ENCODE measurements at regions not wholly inside any gene's neighbourhood (a gene's known extent, or its start where the extent isn't known, plus 50 kb on each side); places are given as distances from the start of the nearest gene placed in this dataset.
"Not testable (repeated sequence)": the region's sequence is repeated elsewhere in the genome, so short reads cannot be mapped to it uniquely, and the experiment has no call there.

GRCh38 chr16:15224651-15225050 lies 130.6 kb upstream of the RRN3 start:
- CTCF ChIA-PET; H3K27ac ChIP-seq (ENCODE audit: insufficient read depth in 1 of 2, low read depth in 1 of 2, low read length in 2 of 2, poor library complexity in 1 of 2, severe bottlenecking in 2 of 2); H3K36me3 ChIP-seq (ENCODE audit: control insufficient read depth in 4 of 4, insufficient read depth in 4 of 4, low read length in 3 of 4); H3K4me1 ChIP-seq (ENCODE audit: control extremely low read depth in 1 of 4, control insufficient read depth in 4 of 4, insufficient read depth in 4 of 4, low read length in 3 of 4); H3K9me3 ChIP-seq (ENCODE audit: control extremely low read depth in 1 of 5, control insufficient read depth in 4 of 5, insufficient read depth in 2 of 5, low read depth in 1 of 5, low read length in 4 of 5); H3K27me3 ChIP-seq (replicated peaks in 2 of 5; ENCODE audit: control insufficient read depth in 4 of 5, insufficient read depth in 5 of 5, low read length in 4 of 5); POLR2A ChIA-PET; H3K4me3 ChIP-seq (ENCODE audit: control insufficient read depth in 1 of 7, extremely low read depth in 1 of 7, insufficient read depth in 4 of 7, low read depth in 2 of 7, low read length in 6 of 7); DNase-seq: not testable (repeated sequence)
- no CpG with 5 or more reads among the region's 1 CpG for WGBS (ENCODE audit: insufficient coverage)

DNA sequence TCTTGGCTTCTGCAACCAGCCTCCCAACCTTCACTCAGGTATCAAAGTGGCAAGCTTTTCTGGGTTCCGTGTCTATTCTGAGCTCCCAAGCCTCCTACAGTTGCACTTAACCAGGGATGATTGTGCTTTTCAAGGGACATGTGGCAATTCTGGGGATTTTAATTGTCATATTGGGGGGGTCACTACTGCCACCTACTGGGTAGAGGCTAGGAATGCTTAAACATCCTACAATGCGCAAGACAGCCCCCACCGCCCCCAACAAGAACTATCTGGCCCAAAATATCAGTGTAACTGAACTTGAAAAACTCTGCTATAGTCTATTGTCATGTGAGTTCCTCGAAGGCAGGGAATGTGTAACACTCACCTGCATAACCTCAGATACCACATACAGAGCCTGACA lies 129.3 kb upstream of the RRN3 start:
- no CpG with 5 or more reads among the region's 4 CpGs for WGBS (ENCODE audit: insufficient coverage)
- H3K36me3 ChIP-seq (ENCODE audit: control insufficient read depth in 4 of 4, insufficient read depth in 4 of 4, low read length in 3 of 4); POLR2A ChIA-PET; H3K27me3 ChIP-seq (replicated peaks in 2 of 5; ENCODE audit: control insufficient read depth in 4 of 5, insufficient read depth in 5 of 5, low read length in 4 of 5); H3K27ac ChIP-seq (ENCODE audit: insufficient read depth in 1 of 2, low read depth in 1 of 2, low read length in 2 of 2, poor library complexity in 1 of 2, severe bottlenecking in 2 of 2); H3K4me1 ChIP-seq (ENCODE audit: control extremely low read depth in 1 of 4, control insufficient read depth in 4 of 4, insufficient read depth in 4 of 4, low read length in 3 of 4); CTCF ChIA-PET; DNase-seq; H3K4me3 ChIP-seq (ENCODE audit: control insufficient read depth in 1 of 7, extremely low read depth in 1 of 7, insufficient read depth in 4 of 7, low read depth in 2 of 7, low read length in 6 of 7); H3K9me3 ChIP-seq (ENCODE audit: control extremely low read depth in 1 of 5, control insufficient read depth in 4 of 5, insufficient read depth in 2 of 5, low read depth in 1 of 5, low read length in 4 of 5): not testable (repeated sequence)

- POLR2A ChIA-PET; H3K4me3 ChIP-seq (ENCODE audit: control insufficient read depth in 1 of 7, extremely low read depth in 1 of 7, insufficient read depth in 4 of 7, low read depth in 2 of 7, low read length in 6 of 7); CTCF ChIA-PET; H3K27me3 ChIP-seq (replicated peaks in 2 of 5; ENCODE audit: control insufficient read depth in 4 of 5, insufficient read depth in 5 of 5, low read length in 4 of 5); H3K36me3 ChIP-seq (ENCODE audit: control insufficient read depth in 4 of 4, insufficient read depth in 4 of 4, low read length in 3 of 4); H3K4me1 ChIP-seq (ENCODE audit: control extremely low read depth in 1 of 4, control insufficient read depth in 4 of 4, insufficient read depth in 4 of 4, low read length in 3 of 4); H3K27ac ChIP-seq (ENCODE audit: insufficient read depth in 1 of 2, low read depth in 1 of 2, low read length in 2 of 2, poor library complexity in 1 of 2, severe bottlenecking in 2 of 2); H3K9me3 ChIP-seq (ENCODE audit: control extremely low read depth in 1 of 5, control insufficient read depth in 4 of 5, insufficient read depth in 2 of 5, low read depth in 1 of 5, low read length in 4 of 5): not testable (repeated sequence)
- WGBS (ENCODE audit: insufficient coverage), result no CpG with 5 or more reads among the region's 19 CpGs
- DNase-seq, result peak; percentile 2 to 21 (median 6)
These were observed 125.9 kb upstream of the RRN3 start for GRCh38 chr16:15219679-15220615.

- H3K27me3 ChIP-seq (replicated peaks in 2 of 5; ENCODE audit: control insufficient read depth in 4 of 5, insufficient read depth in 5 of 5, low read length in 4 of 5); POLR2A ChIA-PET; H3K4me1 ChIP-seq (ENCODE audit: control extremely low read depth in 1 of 4, control insufficient read depth in 4 of 4, insufficient read depth in 4 of 4, low read length in 3 of 4); CTCF ChIA-PET; H3K4me3 ChIP-seq (ENCODE audit: control insufficient read depth in 1 of 7, extremely low read depth in 1 of 7, insufficient read depth in 4 of 7, low read depth in 2 of 7, low read length in 6 of 7); H3K9me3 ChIP-seq (ENCODE audit: control extremely low read depth in 1 of 5, control insufficient read depth in 4 of 5, insufficient read depth in 2 of 5, low read depth in 1 of 5, low read length in 4 of 5); H3K27ac ChIP-seq (ENCODE audit: insufficient read depth in 1 of 2, low read depth in 1 of 2, low read length in 2 of 2, poor library complexity in 1 of 2, severe bottlenecking in 2 of 2); DNase-seq; H3K36me3 ChIP-seq (ENCODE audit: control insufficient read depth in 4 of 4, insufficient read depth in 4 of 4, low read length in 3 of 4): not testable (repeated sequence)
- WGBS (ENCODE audit: insufficient coverage), result no CpG with 5 or more reads among the region's 9 CpGs
These were observed 124.9 kb upstream of the RRN3 start for GRCh38 chr16:15218856-15219500.

DNA sequence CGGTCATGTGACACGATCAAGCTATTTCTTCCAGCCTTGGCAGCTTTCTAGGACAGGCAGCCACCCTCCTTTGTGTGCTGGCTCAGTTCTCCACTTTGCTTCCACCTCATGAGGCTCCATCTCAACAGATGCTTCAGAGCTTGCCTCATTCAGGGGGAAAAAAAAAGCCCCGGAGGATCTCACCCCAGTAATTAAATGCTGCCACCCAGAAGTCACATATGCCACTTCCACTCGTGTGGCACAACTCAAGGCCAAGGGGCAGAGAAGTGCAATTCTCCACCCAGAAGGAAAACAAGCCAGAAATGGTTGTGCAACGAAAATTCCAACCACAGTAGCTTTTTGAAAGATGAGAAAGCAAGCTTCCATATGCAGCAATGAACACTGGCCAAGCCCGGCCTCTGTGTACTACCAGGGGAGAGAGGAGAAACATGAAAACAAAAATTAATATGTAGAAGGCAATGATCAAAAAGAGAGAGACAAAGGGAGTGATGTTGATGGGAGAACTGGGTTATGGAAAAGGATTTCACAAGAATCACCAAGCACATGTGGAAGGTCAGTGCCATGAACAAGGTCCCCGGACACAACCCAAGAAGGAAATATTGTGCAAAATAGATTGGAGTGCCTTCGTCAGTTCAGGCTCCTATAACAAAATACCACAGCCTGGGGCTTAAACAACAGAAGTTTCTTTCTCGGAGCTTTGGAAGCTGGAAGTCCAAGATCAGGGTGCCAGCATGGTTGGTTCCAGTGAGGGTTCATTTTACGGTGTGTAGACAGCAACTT lies 113.3 kb upstream of the RRN3 start:
- H3K4me3 ChIP-seq (ENCODE audit: control insufficient read depth in 1 of 7, extremely low read depth in 1 of 7, insufficient read depth in 4 of 7, low read depth in 2 of 7, low read length in 6 of 7); CTCF ChIA-PET; H3K27ac ChIP-seq (ENCODE audit: insufficient read depth in 1 of 2, low read depth in 1 of 2, low read length in 2 of 2, poor library complexity in 1 of 2, severe bottlenecking in 2 of 2); POLR2A ChIA-PET; DNase-seq; H3K9me3 ChIP-seq (ENCODE audit: control extremely low read depth in 1 of 5, control insufficient read depth in 4 of 5, insufficient read depth in 2 of 5, low read depth in 1 of 5, low read length in 4 of 5); H3K36me3 ChIP-seq (ENCODE audit: control insufficient read depth in 4 of 4, insufficient read depth in 4 of 4, low read length in 3 of 4); H3K4me1 ChIP-seq (ENCODE audit: control extremely low read depth in 1 of 4, control insufficient read depth in 4 of 4, insufficient read depth in 4 of 4, low read length in 3 of 4); H3K27me3 ChIP-seq (replicated peaks in 2 of 5; ENCODE audit: control insufficient read depth in 4 of 5, insufficient read depth in 5 of 5, low read length in 4 of 5): not testable (repeated sequence)
- no CpG with 5 or more reads among the region's 10 CpGs for WGBS (ENCODE audit: insufficient coverage)

DNA sequence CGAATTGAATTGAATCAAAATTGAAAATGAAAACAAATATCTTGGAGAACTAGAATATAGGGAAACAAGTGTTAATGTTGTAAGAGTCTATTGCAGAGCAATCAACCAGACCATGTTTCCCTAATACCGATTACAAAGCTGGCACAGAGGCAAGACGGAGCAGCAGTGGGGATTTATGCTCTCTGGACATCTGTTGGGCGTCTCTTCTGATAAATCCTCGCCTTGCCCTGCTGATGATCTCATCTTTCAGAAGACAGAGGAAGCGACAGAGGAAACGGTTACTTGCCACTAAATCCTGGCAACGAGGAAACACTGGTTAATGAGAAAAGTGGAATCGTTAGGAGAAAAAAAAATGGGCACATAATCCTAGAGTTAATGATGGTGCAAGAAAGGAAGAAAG lies 112.4 kb upstream of the RRN3 start:
- CTCF ChIA-PET; POLR2A ChIA-PET; H3K4me1 ChIP-seq (ENCODE audit: control extremely low read depth in 1 of 4, control insufficient read depth in 4 of 4, insufficient read depth in 4 of 4, low read length in 3 of 4); H3K36me3 ChIP-seq (ENCODE audit: control insufficient read depth in 4 of 4, insufficient read depth in 4 of 4, low read length in 3 of 4); H3K9me3 ChIP-seq (ENCODE audit: control extremely low read depth in 1 of 5, control insufficient read depth in 4 of 5, insufficient read depth in 2 of 5, low read depth in 1 of 5, low read length in 4 of 5); H3K27me3 ChIP-seq (replicated peaks in 2 of 5; ENCODE audit: control insufficient read depth in 4 of 5, insufficient read depth in 5 of 5, low read length in 4 of 5); H3K27ac ChIP-seq (ENCODE audit: insufficient read depth in 1 of 2, low read depth in 1 of 2, low read length in 2 of 2, poor library complexity in 1 of 2, severe bottlenecking in 2 of 2): not testable (repeated sequence)
- no CpG with 5 or more reads among the region's 9 CpGs for WGBS (ENCODE audit: insufficient coverage)
- H3K4me3 ChIP-seq (ENCODE audit: control insufficient read depth in 1 of 7, extremely low read depth in 1 of 7, insufficient read depth in 4 of 7, low read depth in 2 of 7, low read length in 6 of 7), result peak overlapping the region in 1 of 7 experiments; percentile 34
- peak in 2 of 3 donors; percentile 57 to 75 for DNase-seq

DNA sequence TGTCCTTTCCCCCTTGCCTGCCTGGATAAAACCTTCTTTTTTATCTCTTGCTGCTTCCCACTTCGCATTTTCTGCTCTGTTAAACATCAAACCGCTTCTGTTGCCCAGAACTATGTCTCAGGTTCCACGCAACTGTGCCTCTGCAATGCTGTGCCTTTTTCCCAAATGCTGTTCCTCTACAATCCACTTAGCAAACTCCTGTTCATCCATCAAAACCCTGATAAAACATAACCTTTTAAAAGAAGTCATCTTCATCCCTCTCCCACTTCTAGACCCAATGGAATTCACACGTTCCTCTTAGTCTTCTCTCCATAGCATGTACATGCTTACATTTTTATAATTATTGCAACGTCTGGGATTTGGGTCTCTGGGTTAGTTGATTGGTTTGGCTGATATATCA lies 111.9 kb upstream of the RRN3 start:
- no CpG with 5 or more reads among the region's 5 CpGs for WGBS (ENCODE audit: insufficient coverage)
- H3K27ac ChIP-seq (ENCODE audit: insufficient read depth in 1 of 2, low read depth in 1 of 2, low read length in 2 of 2, poor library complexity in 1 of 2, severe bottlenecking in 2 of 2); H3K27me3 ChIP-seq (replicated peaks in 2 of 5; ENCODE audit: control insufficient read depth in 4 of 5, insufficient read depth in 5 of 5, low read length in 4 of 5); H3K4me3 ChIP-seq (ENCODE audit: control insufficient read depth in 1 of 7, extremely low read depth in 1 of 7, insufficient read depth in 4 of 7, low read depth in 2 of 7, low read length in 6 of 7); H3K36me3 ChIP-seq (ENCODE audit: control insufficient read depth in 4 of 4, insufficient read depth in 4 of 4, low read length in 3 of 4); H3K9me3 ChIP-seq (ENCODE audit: control extremely low read depth in 1 of 5, control insufficient read depth in 4 of 5, insufficient read depth in 2 of 5, low read depth in 1 of 5, low read length in 4 of 5); H3K4me1 ChIP-seq (ENCODE audit: control extremely low read depth in 1 of 4, control insufficient read depth in 4 of 4, insufficient read depth in 4 of 4, low read length in 3 of 4); DNase-seq; CTCF ChIA-PET; POLR2A ChIA-PET: not testable (repeated sequence)
